ENCODE measurements at regions not wholly inside any gene's neighbourhood (a gene's known extent, or its start where the extent isn't known, plus 50 kb on each side); places are given as distances from the start of the nearest gene placed in this dataset.

GRCh38 chr15:93302080-93302765 lies 213.2 kb upstream of the RGMA start:
- no peak for ATAC-seq (ENCODE audit: insufficient number of reproducible peaks, low FRiP score, low read depth)
- no peak for DNase-seq (ENCODE audit: low spot score)
- H3K36me3 ChIP-seq, result no peaks in the 10 kb centered on the region
- H3K4me3 ChIP-seq, result no peak overlapping the region
- no peaks in the 10 kb centered on the region for H3K4me1 ChIP-seq (ENCODE audit: control insufficient read depth in 1 of 2, low read depth in 2 of 2)
- H3K27me3 ChIP-seq (replicated peaks; ENCODE audit: insufficient read depth), result no peaks in the 10 kb centered on the region
- H3K27ac ChIP-seq, result no peak overlapping the region
- no peaks in the 10 kb centered on the region for H3K9me3 ChIP-seq
- no peak for TF ChIP-seq CTCF (IDR thresholded peaks at IDR 0.05)

DNA sequence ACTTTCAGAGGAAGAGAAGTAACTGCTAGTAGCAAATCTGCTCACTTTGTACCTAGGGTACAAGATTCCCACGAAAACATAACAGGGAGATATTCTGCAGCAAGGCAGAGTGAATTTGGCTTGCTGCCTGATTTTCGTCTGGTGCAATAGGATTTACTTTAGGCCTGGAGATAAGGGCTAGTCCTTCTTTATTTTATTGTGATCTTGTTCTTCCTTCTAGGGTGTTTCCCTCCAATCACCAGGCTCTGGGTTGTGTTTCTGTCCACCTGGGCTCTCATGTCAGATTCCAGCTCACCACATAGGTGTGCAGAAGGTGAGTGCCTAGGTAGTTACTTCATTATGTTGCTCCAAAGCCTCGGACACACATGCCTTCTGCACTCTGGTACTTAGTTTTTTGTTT lies 211.8 kb upstream of the RGMA start:
- Histone ChIP-seq H3K4me3 (no peak overlapping the region), H3K36me3 (no peaks in the 10 kb centered on the region), H3K27me3 (replicated peaks; ENCODE audit: insufficient read depth) (no peaks in the 10 kb centered on the region), H3K4me1 (ENCODE audit: control insufficient read depth in 1 of 2, low read depth in 2 of 2) (no peaks in the 10 kb centered on the region), H3K9me3 (no peaks in the 10 kb centered on the region), H3K27ac (no peak overlapping the region)
- no peak for TF ChIP-seq CTCF (IDR thresholded peaks at IDR 0.05)
- no peak for ATAC-seq (ENCODE audit: insufficient number of reproducible peaks, low FRiP score, low read depth)
- no peak for DNase-seq (ENCODE audit: low spot score)

GRCh38 chr15:93299675-93300074 lies 210.7 kb upstream of the RGMA start:
- no peak for ATAC-seq (ENCODE audit: insufficient number of reproducible peaks, low FRiP score, low read depth)
- no peak for TF ChIP-seq CTCF (IDR thresholded peaks at IDR 0.05)
- H3K4me3 ChIP-seq, result no peak overlapping the region
- no peak for DNase-seq (ENCODE audit: low spot score)
- H3K9me3 ChIP-seq, result no peaks in the 10 kb centered on the region
- no peak overlapping the region for H3K27ac ChIP-seq
- H3K4me1 ChIP-seq (ENCODE audit: control insufficient read depth in 1 of 2, low read depth in 2 of 2), result no peaks in the 10 kb centered on the region
- H3K36me3 ChIP-seq, result no peaks in the 10 kb centered on the region
- H3K27me3 ChIP-seq (replicated peaks; ENCODE audit: insufficient read depth), result no peaks in the 10 kb centered on the region

DNA sequence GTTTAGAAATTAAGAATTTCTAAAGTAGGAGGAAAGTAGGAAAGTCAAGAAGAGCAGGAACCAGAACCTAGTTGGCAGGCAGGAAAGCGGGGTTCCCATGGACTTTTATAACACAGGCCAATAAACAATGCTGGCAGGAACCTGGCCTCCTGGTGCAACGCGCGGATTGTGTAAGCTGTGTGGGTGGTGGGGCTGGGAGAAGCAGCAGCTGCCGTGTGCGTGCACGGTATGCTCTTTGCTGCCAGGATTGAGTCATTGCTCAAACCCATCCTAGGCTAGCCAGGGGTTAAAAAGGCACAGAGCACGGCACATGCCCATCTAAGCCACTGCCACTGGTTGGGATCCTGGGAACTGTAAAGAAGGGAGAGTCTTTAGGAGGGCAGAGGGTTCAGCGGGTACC lies 209.9 kb upstream of the RGMA start:
- DNase-seq (ENCODE audit: low spot score), result no peak
- Histone ChIP-seq H3K27me3 (replicated peaks; ENCODE audit: insufficient read depth) (no peaks in the 10 kb centered on the region), H3K36me3 (no peaks in the 10 kb centered on the region), H3K4me3 (no peak overlapping the region), H3K27ac (no peak overlapping the region), H3K9me3 (no peaks in the 10 kb centered on the region), H3K4me1 (ENCODE audit: control insufficient read depth in 1 of 2, low read depth in 2 of 2) (no peaks in the 10 kb centered on the region)
- no peak for TF ChIP-seq CTCF (IDR thresholded peaks at IDR 0.05)
- no peak for ATAC-seq (ENCODE audit: insufficient number of reproducible peaks, low FRiP score, low read depth)

DNA sequence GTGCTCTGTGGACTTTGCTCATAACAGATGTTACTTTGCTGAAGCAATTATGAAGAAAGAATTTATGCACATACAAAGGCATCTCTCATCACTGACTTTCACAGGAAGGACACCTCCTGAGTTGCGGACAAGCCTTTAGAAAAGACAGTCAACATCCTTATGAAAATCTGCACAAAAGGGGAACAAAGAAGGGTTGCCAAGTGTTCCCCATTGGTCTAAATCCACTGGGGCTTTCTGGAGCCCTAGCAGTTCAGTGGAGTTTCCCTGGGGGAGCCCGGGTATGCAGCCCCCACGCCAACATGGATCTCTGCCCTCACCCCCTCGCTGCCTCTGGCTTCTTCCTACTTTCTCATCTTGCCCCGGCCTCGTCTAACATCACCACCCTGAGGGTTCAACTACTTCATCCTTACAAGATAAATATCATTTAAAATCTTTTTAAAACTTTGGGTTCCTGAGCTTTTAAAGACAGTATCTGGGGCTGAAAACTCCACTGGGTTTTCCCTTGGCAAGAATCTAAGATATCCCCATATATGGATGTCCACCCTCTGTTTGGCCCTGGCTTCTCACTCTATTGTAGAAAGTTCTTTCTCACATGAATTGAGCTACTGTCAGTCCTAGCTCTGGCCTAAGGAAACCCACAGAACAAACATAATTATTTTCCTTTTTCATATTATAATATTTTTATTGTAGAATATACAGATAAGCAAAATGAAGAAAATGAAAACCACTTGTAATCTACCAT lies 207.9 kb upstream of the RGMA start:
- TF ChIP-seq CTCF (IDR thresholded peaks at IDR 0.05), result no peak
- ATAC-seq (ENCODE audit: insufficient number of reproducible peaks, low FRiP score, low read depth), result no peak
- Histone ChIP-seq H3K36me3 (no peaks in the 10 kb centered on the region), H3K27me3 (replicated peaks; ENCODE audit: insufficient read depth) (no peaks in the 10 kb centered on the region), H3K4me3 (no peak overlapping the region), H3K27ac (no peak overlapping the region), H3K9me3 (no peaks in the 10 kb centered on the region), H3K4me1 (ENCODE audit: control insufficient read depth in 1 of 2, low read depth in 2 of 2) (no peaks in the 10 kb centered on the region)
- DNase-seq (ENCODE audit: low spot score), result no peak
